Neural cell (in vitro differentiated cells): ENCODE measurements at regions not wholly inside any gene's neighbourhood (a gene's known extent, or its start where the extent isn't known, plus 50 kb on each side); places are given as distances from the start of the nearest gene placed in this dataset.

Experiments used
- CTCF ChIP-seq: fragments of 450-650 bp; IDR thresholded peaks from 2 replicates; pipeline ENCODE4 v1.5.1; 2014; ENCODE audit warnings: antibody characterized with exemption, mild to moderate bottlenecking, moderate library complexity; ENCODE audit not compliant: poor library complexity, severe bottlenecking
- EP300 ChIP-seq: fragments of 450-650 bp; conservative IDR thresholded peaks from 2 replicates; pipeline ENCODE4 v1.6.1; 2014; ENCODE audit warnings: antibody characterized with exemption, mild to moderate bottlenecking, moderate library complexity; ENCODE audit not compliant: poor library complexity, severe bottlenecking
- EZH2 ChIP-seq: fragments of 200-600, 300-800 bp; shearing (Covaris generic), sonication (generic); IDR thresholded peaks from 2 replicates; pipeline ENCODE4 v1.6.1; 2014; ENCODE audit warnings: antibody characterized with exemption, low read length, borderline replicate concordance, mild to moderate bottlenecking; ENCODE audit not compliant: insufficient read depth, poor library complexity, severe bottlenecking
- MXI1 ChIP-seq: fragments of 450-650 bp; conservative IDR thresholded peaks from 2 replicates; pipeline ENCODE4 v1.6.1; 2014; ENCODE audit warnings: antibody characterized with exemption, mild to moderate bottlenecking; ENCODE audit not compliant: poor library complexity, severe bottlenecking
- POLR2AphosphoS5 ChIP-seq: IDR thresholded peaks from 2 replicates; pipeline ENCODE4 v1.6.1; 2012
- REST ChIP-seq: IDR thresholded peaks from 2 replicates; pipeline ENCODE4 v1.6.1; 2012; ENCODE audit warnings: borderline replicate concordance
- SMC3 ChIP-seq: fragments of 450-650 bp; conservative IDR thresholded peaks from 2 replicates; pipeline ENCODE4 v1.6.1; 2014; ENCODE audit warnings: antibody characterized with exemption, mild to moderate bottlenecking, moderate library complexity; ENCODE audit not compliant: poor library complexity
- TAF1 ChIP-seq: IDR thresholded peaks from 2 replicates; pipeline ENCODE4 v1.6.1; 2012; ENCODE audit warnings: low read depth

- TF ChIP-seq CTCF (no peak), TAF1 (no peak), EP300 (no peak), REST (no peak), EZH2 (no peak), POLR2AphosphoS5 (no peak), MXI1 (no peak), SMC3 (no peak)
Observed at GRCh38 chr4:156607478-156607857, 364.1 kb downstream of the PDGFC start.
